Stimulated activated CD8-positive, alpha-beta memory T cell treated with anti-CD3 and anti-CD28 coated beads, Interleukin-7, amount 100 ng/mL, for 48 hours (primary cell): ENCODE measurements at regions not wholly inside any gene's neighbourhood (a gene's known extent, or its start where the extent isn't known, plus 50 kb on each side); places are given as distances from the start of the nearest gene placed in this dataset.
"Not testable (repeated sequence)": the region's sequence is repeated elsewhere in the genome, so short reads cannot be mapped to it uniquely, and the experiment has no call there.

Source experiments
- DNase-seq, 2 donors: peaks; one replicate each; pipeline ENCODE4 v3.0.0-alpha.2; 2020; ENCODE audit warnings: low read depth in 1 of 2; ENCODE audit errors: extremely low read depth in 1 of 2

- no peak for DNase-seq
Observed at GRCh38 chr5:116883875-116884274, 309.3 kb upstream of the SEMA6A start.

GRCh38 chr5:116881921-116882531, 307.4 kb upstream of the SEMA6A start:
- DNase-seq, result no peak

GRCh38 chr5:116880601-116881000, 306.0 kb upstream of the SEMA6A start:
- no peak for DNase-seq

- DNase-seq, result no peak
Observed at GRCh38 chr5:116880150-116880549, 305.5 kb upstream of the SEMA6A start.

- no peak for DNase-seq
Observed at GRCh38 chr5:116876240-116876840, 301.7 kb upstream of the SEMA6A start.

- DNase-seq, result no peak
Observed at GRCh38 chr5:116872986-116873385, 298.4 kb upstream of the SEMA6A start.

GRCh38 chr5:116872486-116872885, 297.9 kb upstream of the SEMA6A start:
- DNase-seq, result no peak

GRCh38 chr5:116867825-116868224, 293.2 kb upstream of the SEMA6A start:
- DNase-seq, result not testable (repeated sequence)

- no peak for DNase-seq
Observed at GRCh38 chr5:116865651-116866050, 291.0 kb upstream of the SEMA6A start.

- no peak for DNase-seq
Observed at GRCh38 chr5:116864838-116865190, 290.2 kb upstream of the SEMA6A start.

- DNase-seq, result no peak
Observed at GRCh38 chr5:116864157-116864837, 289.7 kb upstream of the SEMA6A start.

- no peak for DNase-seq
Observed at GRCh38 chr5:116862632-116863455, 288.2 kb upstream of the SEMA6A start.

GRCh38 chr5:116861666-116862065, 287.0 kb upstream of the SEMA6A start:
- DNase-seq, result no peak

GRCh38 chr5:116861097-116861496, 286.5 kb upstream of the SEMA6A start:
- no peak for DNase-seq

GRCh38 chr5:116859666-116860320, 285.2 kb upstream of the SEMA6A start:
- DNase-seq, result no peak

- DNase-seq, result no peak
Observed at GRCh38 chr5:116858705-116859333, 284.2 kb upstream of the SEMA6A start.

- not testable (repeated sequence) for DNase-seq
Observed at GRCh38 chr5:116858020-116858419, 283.4 kb upstream of the SEMA6A start.

GRCh38 chr5:116856271-116856670, 281.6 kb upstream of the SEMA6A start:
- no peak for DNase-seq

- DNase-seq, result no peak
Observed at GRCh38 chr5:116853992-116854391, 279.4 kb upstream of the SEMA6A start.

GRCh38 chr5:116848954-116849581, 274.4 kb upstream of the SEMA6A start:
- no peak for DNase-seq
